GM23338 (cell line): ENCODE measurements at regions not wholly inside any gene's neighbourhood (a gene's known extent, or its start where the extent isn't known, plus 50 kb on each side); places are given as distances from the start of the nearest gene placed in this dataset.
A peak's percentile ranks its signal among the peaks of the same experiment; 100 is the strongest.

ENCODE experiments used
- ATAC-seq: fragments of 200-7000 bp; cut with Tn5 transposase; 3 replicates; pipeline ENCODE4 v1.9.1; 2020
- DNase-seq: peaks from one replicate; pipeline ENCODE4 v3.0.0-alpha.2; 2015; ENCODE audit warnings: low spot score
- H2AFZ ChIP-seq: fragments of 200-600 bp; sonication (generic); 2 replicates; pipeline ENCODE4 v1.8.0; 2016; ENCODE audit warnings: antibody characterized with exemption, mild to moderate bottlenecking, moderate library complexity
- H3F3A ChIP-seq: fragments of 200-600 bp; sonication (generic); replicated peaks from 2 replicates; pipeline ENCODE4 v1.8.0; 2017; ENCODE audit warnings: antibody characterized with exemption, mixed run types, low read depth
- H3K27ac ChIP-seq: fragments of 200-600 bp; sonication (generic); 2 replicates; pipeline ENCODE4 v1.6.1; 2016; ENCODE audit warnings: low read depth
- H3K27me3 ChIP-seq: fragments of 200-600 bp; sonication (generic); 2 replicates; pipeline ENCODE4 v1.8.0; 2016; ENCODE audit warnings: mild to moderate bottlenecking, mixed run types, moderate library complexity; ENCODE audit not compliant: insufficient read depth
- H3K36me3 ChIP-seq: fragments of 200-600 bp; sonication (generic); 2 replicates; pipeline ENCODE4 v1.8.0; 2016; ENCODE audit warnings: mild to moderate bottlenecking; ENCODE audit not compliant: insufficient read depth
- H3K4me1 ChIP-seq: fragments of 200-600 bp; sonication (generic); 2 replicates; pipeline ENCODE4 v1.8.0; 2016; ENCODE audit warnings: mild to moderate bottlenecking, moderate library complexity; ENCODE audit not compliant: insufficient read depth
- H3K4me2 ChIP-seq: fragments of 200-600 bp; sonication (generic); 2 replicates; pipeline ENCODE4 v1.7.1; 2017; ENCODE audit warnings: mixed run types
- H3K4me3 ChIP-seq: fragments of 200-600 bp; sonication (generic); 2 replicates; pipeline ENCODE4 v1.6.1; 2016; ENCODE audit warnings: mixed run types
- H3K79me2 ChIP-seq: fragments of 200-600 bp; sonication (generic); replicated peaks from 2 replicates; pipeline ENCODE4 v1.8.0; 2017; ENCODE audit warnings: mild to moderate bottlenecking; ENCODE audit not compliant: insufficient read depth
- H3K9me2 ChIP-seq: fragments of 200-600 bp; sonication (generic); 2 replicates; pipeline ENCODE4 v1.8.0; 2017; ENCODE audit not compliant: insufficient read depth
- H4K20me1 ChIP-seq: fragments of 200-600 bp; sonication (generic); replicated peaks from 2 replicates; pipeline ENCODE4 v1.8.0; 2017; ENCODE audit warnings: mild to moderate bottlenecking; ENCODE audit not compliant: insufficient read depth
- H3K27ac Mint-ChIP-seq: 2 replicates; pipeline ENCODE4 v1.8.0; 2020; ENCODE audit warnings: inconsistent platforms, mild to moderate bottlenecking, moderate library complexity, mixed read lengths
- H3K27me3 Mint-ChIP-seq: 3 replicates; pipeline ENCODE4 v1.8.0; 2022; ENCODE audit warnings: low read depth, mild to moderate bottlenecking, moderate library complexity, mixed read lengths, inconsistent platforms; ENCODE audit not compliant: insufficient read depth, poor library complexity
- H3K36me3 Mint-ChIP-seq: 3 replicates; pipeline ENCODE4 v1.8.0; 2021; ENCODE audit warnings: low read depth, mild to moderate bottlenecking, inconsistent platforms, moderate library complexity, mixed read lengths
- H3K4me1 Mint-ChIP-seq: 3 replicates; pipeline ENCODE4 v1.8.0; 2020; ENCODE audit warnings: mild to moderate bottlenecking, inconsistent platforms, mixed read lengths
- H3K4me3 Mint-ChIP-seq: 3 replicates; pipeline ENCODE4 v1.8.0; 2021; ENCODE audit warnings: moderate library complexity, mild to moderate bottlenecking, inconsistent platforms, mixed read lengths
- H3K9me3 Mint-ChIP-seq: 3 replicates; pipeline ENCODE4 v1.8.0; 2020; ENCODE audit warnings: moderate library complexity, mild to moderate bottlenecking, inconsistent platforms, mixed read lengths
- CREB1 ChIP-seq: fragments of 250-450 bp; sonication (Bioruptor Pico); IDR thresholded peaks from 2 replicates; pipeline ENCODE4 v1.5.0; 2020; ENCODE audit warnings: low read depth, mild to moderate bottlenecking, moderate library complexity
- EZH2phosphoT487 ChIP-seq: fragments of 200-600 bp; sonication (generic); IDR thresholded peaks from one replicate; pipeline ENCODE4 v1.8.1; 2018; ENCODE audit warnings: antibody characterized with exemption; ENCODE audit not compliant: unreplicated experiment
- JUNB ChIP-seq: IDR thresholded peaks from one replicate; pipeline ENCODE4 v1.6.1; 2016; ENCODE audit warnings: antibody characterized with exemption; ENCODE audit not compliant: unreplicated experiment
- NANOG ChIP-seq: IDR thresholded peaks from 2 replicates; pipeline ENCODE4 v1.6.1; 2016; ENCODE audit warnings: antibody characterized with exemption, borderline replicate concordance
- POLR2AphosphoS5 ChIP-seq: IDR thresholded peaks from 2 replicates; pipeline ENCODE4 v1.6.1; 2016; ENCODE audit warnings: antibody characterized with exemption, low read depth
- STAT1 ChIP-seq: IDR thresholded peaks from one replicate; pipeline ENCODE4 v1.6.1; 2016; ENCODE audit warnings: antibody characterized with exemption; ENCODE audit not compliant: unreplicated experiment
- ZNF114 ChIP-seq: fragments of 250-450 bp; sonication (Bioruptor Pico); IDR thresholded peaks from 2 replicates; pipeline ENCODE4 v1.5.0; 2020; ENCODE audit warnings: mild to moderate bottlenecking, moderate library complexity
- ZNF331 ChIP-seq: fragments of 250-450 bp; sonication (Bioruptor Pico); IDR thresholded peaks from 2 replicates; pipeline ENCODE4 v1.5.0; 2020; ENCODE audit warnings: low read depth, mild to moderate bottlenecking, moderate library complexity
- TF ChIP-seq, protein P1 (sequence below): IDR thresholded peaks from one replicate; pipeline ENCODE4 v1.6.1; 2018; ENCODE audit warnings: antibody characterized with exemption; ENCODE audit not compliant: unreplicated experiment
- TF ChIP-seq, protein P2 (sequence below): IDR thresholded peaks from 2 replicates; pipeline ENCODE4 v1.6.1; 2016; ENCODE audit warnings: antibody characterized with exemption
- TF ChIP-seq, protein P3 (sequence below), 2 experiments: fragments of 200-600 bp in 1 of 2; sonication (generic) in 1 of 2; conservative IDR thresholded peaks; 2 replicates each; pipeline versions ENCODE4 v1.5.1 to v1.6.1; 2016 to 2017; ENCODE audit warnings: antibody characterized with exemption in 2 of 2, low read depth in 2 of 2, mild to moderate bottlenecking in 2 of 2, moderate library complexity in 1 of 2

DNA sequence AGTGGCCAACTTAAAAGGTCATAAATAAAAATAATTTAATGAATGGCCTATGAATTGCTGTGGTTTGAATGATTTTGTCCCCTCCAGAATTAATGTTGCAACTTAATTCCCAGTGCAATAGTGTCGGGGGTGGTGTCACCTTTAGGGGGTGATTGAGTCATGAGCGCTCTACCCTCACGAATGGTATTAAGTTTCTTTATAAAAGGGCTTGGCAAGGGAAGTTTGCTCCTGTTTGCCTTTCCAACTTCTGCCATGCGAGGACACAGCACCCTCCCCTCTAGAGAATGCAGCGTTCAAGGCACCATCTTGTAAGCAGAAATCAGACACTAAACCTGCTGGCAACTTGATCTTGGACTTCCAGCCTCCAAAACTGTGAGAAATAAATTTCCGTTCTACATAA, 253.3 kb downstream of the ATXN7L3B start:
- Histone ChIP-seq H3F3A (no peaks in the 10 kb centered on the region), H3K27me3 (no peaks in the 10 kb centered on the region), H2AFZ (peak overlapping the region; percentile 76), H3K4me3 (no peak overlapping the region), H3K79me2 (no peaks in the 10 kb centered on the region), H3K27ac (no peak overlapping the region), H3K9me2 (0 out of 2 replicates have a peak, but pooled peaks cover 2% of the 10 kb centered on the region), H4K20me1 (no peaks in the 10 kb centered on the region), H3K4me2 (no peak overlapping the region; the same call in 1 of the 2 replicates), H3K4me1 (peaks cover 11% of the 10 kb centered on the region; the same call in 1 of the 2 replicates), H3K36me3 (no peaks in the 10 kb centered on the region)
- Mint-ChIP-seq H3K36me3 (no peaks in the 10 kb centered on the region), H3K27me3 (no peaks in the 10 kb centered on the region), H3K9me3 (no peaks in the 10 kb centered on the region), H3K4me1 (peaks cover 9% of the 10 kb centered on the region), H3K27ac (peak overlapping the region; percentile 86; the same call in 1 of the 2 replicates), H3K4me3 (no peak overlapping the region)
- TF ChIP-seq POLR2AphosphoS5: no peak
- TF ChIP-seq NANOG: no peak
- no peak for TF ChIP-seq ZNF331 (CRISPR knock-in tag)
- no peak for TF ChIP-seq EZH2phosphoT487
- TF ChIP-seq STAT1: no peak
- no peak for TF ChIP-seq ZNF114
- ATAC-seq: peak; percentile 33; the same call in 1 of the 3 replicates
- DNase-seq: peak; percentile 7

DNA sequence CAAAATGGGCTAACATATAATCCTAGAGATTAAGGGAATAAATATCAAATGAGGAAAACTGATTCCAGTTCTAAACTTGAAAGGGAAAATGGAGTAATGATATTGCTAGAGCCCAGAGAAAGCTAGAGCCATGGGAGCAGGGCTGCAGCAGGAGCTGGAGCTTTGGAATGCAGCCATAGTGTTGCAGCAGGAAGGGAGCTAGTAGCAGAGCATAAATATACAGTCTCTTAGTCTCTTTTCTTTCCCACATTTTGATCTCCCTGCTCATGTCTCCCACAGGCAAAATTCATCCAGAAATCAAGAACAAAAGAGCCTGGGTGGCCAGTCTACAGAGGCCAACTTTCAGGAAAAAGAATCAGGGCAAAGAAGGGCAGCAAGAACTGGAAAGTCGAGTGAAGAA, 253.7 kb downstream of the ATXN7L3B start:
- H2AFZ ChIP-seq: peak overlapping the region; percentile 76
- Mint-ChIP-seq H3K27ac (peak overlapping the region; percentile 86), H3K9me3 (no peaks in the 10 kb centered on the region), H3K27me3 (no peaks in the 10 kb centered on the region), H3K4me1 (peaks cover 9% of the 10 kb centered on the region), H3K4me3 (no peak overlapping the region), H3K36me3 (no peaks in the 10 kb centered on the region)
- no peaks in the 10 kb centered on the region for H3K36me3 ChIP-seq
- H3K79me2 ChIP-seq: no peaks in the 10 kb centered on the region
- 0 out of 2 replicates have a peak, but pooled peaks cover 2% of the 10 kb centered on the region for H3K9me2 ChIP-seq
- peaks cover 11% of the 10 kb centered on the region; the same call in 1 of the 2 replicates for H3K4me1 ChIP-seq
- no peak overlapping the region for H3K27ac ChIP-seq
- H3K4me2 ChIP-seq: no peak overlapping the region; the same call in 1 of the 2 replicates
- no peak for TF ChIP-seq STAT1
- no peak for TF ChIP-seq CREB1 (CRISPR knock-in tag)
- no peak for TF ChIP-seq ZNF114
- ATAC-seq: peak; percentile 79
- DNase-seq: peak; percentile 41
- H3K27me3 ChIP-seq: no peaks in the 10 kb centered on the region
- no peaks in the 10 kb centered on the region for H4K20me1 ChIP-seq
- H3K4me3 ChIP-seq: no peak overlapping the region
- H3F3A ChIP-seq: no peaks in the 10 kb centered on the region

DNA sequence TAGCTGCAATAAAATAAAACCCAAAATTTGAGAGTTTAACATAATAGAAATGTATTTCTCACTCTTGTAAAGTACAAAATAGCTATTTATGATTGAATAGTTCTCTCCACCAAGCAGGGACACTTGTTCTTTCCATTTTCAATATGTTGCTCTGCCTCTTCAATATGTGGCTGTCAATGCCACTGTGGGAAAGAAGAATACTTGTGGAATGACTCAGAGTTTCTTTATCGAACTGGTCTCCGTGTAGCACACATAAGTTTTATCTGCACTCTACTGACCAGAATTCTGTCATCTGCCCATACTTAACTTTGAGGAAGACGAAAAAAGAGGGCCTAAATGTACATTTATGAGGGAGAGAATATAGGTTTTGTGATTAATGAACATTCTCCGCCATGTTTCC, 256.9 kb downstream of the ATXN7L3B start:
- no peaks in the 10 kb centered on the region for H3K36me3 Mint-ChIP-seq
- H3F3A ChIP-seq: no peaks in the 10 kb centered on the region
- H3K27ac Mint-ChIP-seq: no peak overlapping the region
- no peak overlapping the region for H2AFZ ChIP-seq
- H3K4me3 Mint-ChIP-seq: no peak overlapping the region
- H3K27me3 ChIP-seq: no peaks in the 10 kb centered on the region
- H3K9me3 Mint-ChIP-seq: no peaks in the 10 kb centered on the region
- DNase-seq (no peak), ATAC-seq (no peak)
- H3K4me1 ChIP-seq: peaks cover 6% of the 10 kb centered on the region; the same call in 1 of the 2 replicates
- no peak overlapping the region for H3K4me2 ChIP-seq
- H4K20me1 ChIP-seq: no peaks in the 10 kb centered on the region
- H3K27ac ChIP-seq: no peak overlapping the region
- H3K36me3 ChIP-seq: no peaks in the 10 kb centered on the region
- no peak overlapping the region for H3K4me3 ChIP-seq
- H3K79me2 ChIP-seq: no peaks in the 10 kb centered on the region
- 0 out of 2 replicates have a peak, but pooled peaks cover 2% of the 10 kb centered on the region for H3K9me2 ChIP-seq
- no peaks in the 10 kb centered on the region for H3K27me3 Mint-ChIP-seq
- H3K4me1 Mint-ChIP-seq: peaks cover 6% of the 10 kb centered on the region
- TF ChIP-seq EZH2phosphoT487 (no peak), CREB1 (CRISPR knock-in tag) (no peak), JUNB (no peak), ZNF114 (no peak), NANOG (no peak)
- TF ChIP-seq, protein P1, sequence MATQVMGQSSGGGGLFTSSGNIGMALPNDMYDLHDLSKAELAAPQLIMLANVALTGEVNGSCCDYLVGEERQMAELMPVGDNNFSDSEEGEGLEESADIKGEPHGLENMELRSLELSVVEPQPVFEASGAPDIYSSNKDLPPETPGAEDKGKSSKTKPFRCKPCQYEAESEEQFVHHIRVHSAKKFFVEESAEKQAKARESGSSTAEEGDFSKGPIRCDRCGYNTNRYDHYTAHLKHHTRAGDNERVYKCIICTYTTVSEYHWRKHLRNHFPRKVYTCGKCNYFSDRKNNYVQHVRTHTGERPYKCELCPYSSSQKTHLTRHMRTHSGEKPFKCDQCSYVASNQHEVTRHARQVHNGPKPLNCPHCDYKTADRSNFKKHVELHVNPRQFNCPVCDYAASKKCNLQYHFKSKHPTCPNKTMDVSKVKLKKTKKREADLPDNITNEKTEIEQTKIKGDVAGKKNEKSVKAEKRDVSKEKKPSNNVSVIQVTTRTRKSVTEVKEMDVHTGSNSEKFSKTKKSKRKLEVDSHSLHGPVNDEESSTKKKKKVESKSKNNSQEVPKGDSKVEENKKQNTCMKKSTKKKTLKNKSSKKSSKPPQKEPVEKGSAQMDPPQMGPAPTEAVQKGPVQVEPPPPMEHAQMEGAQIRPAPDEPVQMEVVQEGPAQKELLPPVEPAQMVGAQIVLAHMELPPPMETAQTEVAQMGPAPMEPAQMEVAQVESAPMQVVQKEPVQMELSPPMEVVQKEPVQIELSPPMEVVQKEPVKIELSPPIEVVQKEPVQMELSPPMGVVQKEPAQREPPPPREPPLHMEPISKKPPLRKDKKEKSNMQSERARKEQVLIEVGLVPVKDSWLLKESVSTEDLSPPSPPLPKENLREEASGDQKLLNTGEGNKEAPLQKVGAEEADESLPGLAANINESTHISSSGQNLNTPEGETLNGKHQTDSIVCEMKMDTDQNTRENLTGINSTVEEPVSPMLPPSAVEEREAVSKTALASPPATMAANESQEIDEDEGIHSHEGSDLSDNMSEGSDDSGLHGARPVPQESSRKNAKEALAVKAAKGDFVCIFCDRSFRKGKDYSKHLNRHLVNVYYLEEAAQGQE: no peak
- TF ChIP-seq, protein P2, sequence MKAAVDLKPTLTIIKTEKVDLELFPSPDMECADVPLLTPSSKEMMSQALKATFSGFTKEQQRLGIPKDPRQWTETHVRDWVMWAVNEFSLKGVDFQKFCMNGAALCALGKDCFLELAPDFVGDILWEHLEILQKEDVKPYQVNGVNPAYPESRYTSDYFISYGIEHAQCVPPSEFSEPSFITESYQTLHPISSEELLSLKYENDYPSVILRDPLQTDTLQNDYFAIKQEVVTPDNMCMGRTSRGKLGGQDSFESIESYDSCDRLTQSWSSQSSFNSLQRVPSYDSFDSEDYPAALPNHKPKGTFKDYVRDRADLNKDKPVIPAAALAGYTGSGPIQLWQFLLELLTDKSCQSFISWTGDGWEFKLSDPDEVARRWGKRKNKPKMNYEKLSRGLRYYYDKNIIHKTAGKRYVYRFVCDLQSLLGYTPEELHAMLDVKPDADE: no peak
- TF ChIP-seq, protein P3, sequence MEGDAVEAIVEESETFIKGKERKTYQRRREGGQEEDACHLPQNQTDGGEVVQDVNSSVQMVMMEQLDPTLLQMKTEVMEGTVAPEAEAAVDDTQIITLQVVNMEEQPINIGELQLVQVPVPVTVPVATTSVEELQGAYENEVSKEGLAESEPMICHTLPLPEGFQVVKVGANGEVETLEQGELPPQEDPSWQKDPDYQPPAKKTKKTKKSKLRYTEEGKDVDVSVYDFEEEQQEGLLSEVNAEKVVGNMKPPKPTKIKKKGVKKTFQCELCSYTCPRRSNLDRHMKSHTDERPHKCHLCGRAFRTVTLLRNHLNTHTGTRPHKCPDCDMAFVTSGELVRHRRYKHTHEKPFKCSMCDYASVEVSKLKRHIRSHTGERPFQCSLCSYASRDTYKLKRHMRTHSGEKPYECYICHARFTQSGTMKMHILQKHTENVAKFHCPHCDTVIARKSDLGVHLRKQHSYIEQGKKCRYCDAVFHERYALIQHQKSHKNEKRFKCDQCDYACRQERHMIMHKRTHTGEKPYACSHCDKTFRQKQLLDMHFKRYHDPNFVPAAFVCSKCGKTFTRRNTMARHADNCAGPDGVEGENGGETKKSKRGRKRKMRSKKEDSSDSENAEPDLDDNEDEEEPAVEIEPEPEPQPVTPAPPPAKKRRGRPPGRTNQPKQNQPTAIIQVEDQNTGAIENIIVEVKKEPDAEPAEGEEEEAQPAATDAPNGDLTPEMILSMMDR (conservative IDR thresholded peaks at IDR 0.05; ENCODE audit: low read depth in 2 of 2): no peak
